Activated naive CD8-positive, alpha-beta T cell treated with anti-CD3 and anti-CD28 coated beads, Interleukin-2, amount 10 ng/mL, durations not matched to agents 7 days and 5 days (primary cell): ENCODE measurements at regions not wholly inside any gene's neighbourhood (a gene's known extent, or its start where the extent isn't known, plus 50 kb on each side); places are given as distances from the start of the nearest gene placed in this dataset.
"Not testable (repeated sequence)": the region's sequence is repeated elsewhere in the genome, so short reads cannot be mapped to it uniquely, and the experiment has no call there.

Source experiments
- ATAC-seq: fragments of 150-1000 bp; cut with Tn5 transposase; one replicate; pipeline ENCODE4 v1.10.0; 2021; ENCODE audit warnings: low read depth, moderate library complexity
- POLR2A ChIA-PET: fragments of 350-600 bp; sonication (Branson Sonifier 250); formaldehyde crosslinking; loops from one replicate; lab custom pipeline; 2021; ENCODE audit warnings: antibody characterized with exemption; lab: Charles Lee
- DNase-seq: peaks from one replicate; pipeline ENCODE4 v3.0.0; 2021
- H3K27ac Mint-ChIP-seq: one replicate; pipeline ENCODE4 v1.8.0; 2022; ENCODE audit warnings: mild to moderate bottlenecking, mixed read lengths
- H3K27me3 Mint-ChIP-seq: one replicate; pipeline ENCODE4 v1.8.0; 2022; ENCODE audit warnings: mild to moderate bottlenecking, moderate library complexity, mixed read lengths
- H3K36me3 Mint-ChIP-seq: one replicate; pipeline ENCODE4 v1.8.0; 2021; ENCODE audit warnings: mild to moderate bottlenecking, mixed read lengths
- H3K4me1 Mint-ChIP-seq: one replicate; pipeline ENCODE4 v1.8.0; 2021; ENCODE audit warnings: mixed read lengths
- H3K4me3 Mint-ChIP-seq: one replicate; pipeline ENCODE4 v1.8.0; 2022; ENCODE audit warnings: mild to moderate bottlenecking, moderate library complexity, mixed read lengths
- H3K9me3 Mint-ChIP-seq: one replicate; pipeline ENCODE4 v1.8.0; 2021; ENCODE audit warnings: mixed read lengths

DNA sequence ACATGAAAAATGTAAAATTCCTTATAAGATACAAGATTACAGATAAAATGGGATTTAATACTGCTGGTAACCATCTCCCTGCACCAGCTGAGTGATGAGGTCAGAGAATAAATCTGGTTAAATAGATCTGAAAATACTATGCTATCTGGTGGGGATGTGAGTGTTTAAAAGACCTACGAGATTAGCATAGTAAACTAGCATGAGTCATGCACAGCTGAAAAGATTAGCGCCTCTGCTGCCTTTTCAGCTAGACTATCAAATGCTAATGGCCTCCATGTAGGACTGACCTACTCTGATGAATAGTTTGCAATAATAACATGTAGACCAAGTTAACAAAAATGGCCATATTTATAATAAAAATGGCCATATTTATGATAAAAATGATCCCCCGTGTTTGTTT lies 553.3 kb downstream of the C6orf118 start:
- H3K9me3 Mint-ChIP-seq = peaks cover 10% of the 10 kb centered on the region
- DNase-seq = no peak
- no peak for ATAC-seq
- no peak overlapping the region for H3K4me3 Mint-ChIP-seq
- no peak overlapping the region for H3K27ac Mint-ChIP-seq
- H3K27me3 Mint-ChIP-seq = no peaks in the 10 kb centered on the region
- POLR2A ChIA-PET = no interaction called here
- H3K36me3 Mint-ChIP-seq = no peaks in the 10 kb centered on the region
- no peaks in the 10 kb centered on the region for H3K4me1 Mint-ChIP-seq

DNA sequence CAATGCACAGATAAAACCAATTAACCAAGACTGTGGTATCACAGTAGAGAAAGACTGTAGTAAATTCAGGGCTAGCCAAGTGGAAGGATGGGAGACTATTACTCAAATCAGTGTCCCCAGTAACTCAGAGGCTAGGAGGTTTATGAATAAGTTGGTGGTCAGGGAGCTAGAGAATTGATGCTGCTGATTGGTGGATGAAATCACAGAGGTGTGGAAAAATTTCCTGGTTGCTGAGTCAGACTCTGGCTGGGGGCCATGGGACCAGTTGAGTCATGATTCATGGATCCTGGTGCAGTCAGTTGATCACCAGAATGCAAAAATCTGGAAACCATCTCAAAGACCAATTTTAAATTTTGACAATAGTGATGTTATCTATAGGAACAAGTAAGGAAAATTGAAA lies 555.9 kb downstream of the C6orf118 start:
- POLR2A ChIA-PET = no interaction called here
- H3K4me1 Mint-ChIP-seq = no peaks in the 10 kb centered on the region
- H3K4me3 Mint-ChIP-seq = no peak overlapping the region
- no peak overlapping the region for H3K27ac Mint-ChIP-seq
- H3K36me3 Mint-ChIP-seq = no peaks in the 10 kb centered on the region
- no peak for DNase-seq
- H3K9me3 Mint-ChIP-seq = peaks cover 7% of the 10 kb centered on the region
- no peaks in the 10 kb centered on the region for H3K27me3 Mint-ChIP-seq
- ATAC-seq = no peak

- Mint-ChIP-seq H3K27me3 (no peaks in the 10 kb centered on the region), H3K9me3 (peaks cover 2% of the 10 kb centered on the region), H3K36me3 (no peaks in the 10 kb centered on the region), H3K27ac (no peak overlapping the region), H3K4me1 (no peaks in the 10 kb centered on the region), H3K4me3 (no peak overlapping the region)
- POLR2A ChIA-PET = no interaction called here
- no peak for ATAC-seq
- no peak for DNase-seq
Measured at GRCh38 chr6:164751395-164751794, 558.0 kb downstream of the C6orf118 start.

GRCh38 chr6:164750128-164750527 lies 559.3 kb downstream of the C6orf118 start:
- no peak for DNase-seq
- H3K27ac Mint-ChIP-seq = no peak overlapping the region
- H3K36me3 Mint-ChIP-seq = no peaks in the 10 kb centered on the region
- no peaks in the 10 kb centered on the region for H3K27me3 Mint-ChIP-seq
- no peak overlapping the region for H3K4me3 Mint-ChIP-seq
- POLR2A ChIA-PET = no interaction called here
- H3K9me3 Mint-ChIP-seq = peaks cover 2% of the 10 kb centered on the region
- no peaks in the 10 kb centered on the region for H3K4me1 Mint-ChIP-seq
- no peak for ATAC-seq

DNA sequence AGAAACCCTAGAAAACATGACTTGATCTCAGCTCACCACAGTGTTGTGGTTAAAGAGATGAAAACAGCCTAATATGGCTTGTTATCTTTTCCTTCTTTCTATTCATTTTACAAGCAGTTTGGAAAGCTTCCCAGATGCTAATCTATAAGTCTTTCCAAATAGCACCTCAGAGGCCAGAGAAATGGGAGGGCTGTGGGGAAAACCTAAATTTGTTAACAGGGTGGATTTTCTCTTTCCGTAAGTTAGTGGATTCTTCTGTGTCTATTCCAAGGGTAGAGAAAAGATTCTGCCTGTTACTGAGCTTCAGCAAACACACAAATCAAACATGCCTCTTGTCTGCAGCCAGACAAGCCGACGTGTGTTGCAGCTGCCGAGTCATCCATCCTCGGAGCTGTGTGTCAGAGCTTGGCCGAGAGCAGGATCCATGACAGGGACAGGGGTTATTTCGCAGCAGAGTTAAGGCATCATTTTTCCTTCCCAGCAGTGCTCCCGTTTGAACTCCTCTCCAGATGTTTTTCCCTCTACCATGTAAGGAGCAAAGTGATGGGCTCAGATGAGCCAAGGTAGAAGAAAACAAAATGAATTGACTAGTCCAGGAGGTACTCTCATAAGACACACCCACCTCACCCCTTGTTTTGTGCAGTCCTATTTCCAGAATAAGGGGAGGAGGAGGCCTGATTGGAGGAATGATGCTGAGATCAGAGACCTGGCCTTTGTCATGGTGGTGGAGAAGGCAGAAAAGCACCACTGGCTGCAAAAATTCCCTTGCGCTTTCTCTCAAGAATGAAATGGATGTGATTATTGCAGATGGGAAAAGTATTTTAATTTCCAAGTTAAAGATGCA lies 560.0 kb downstream of the C6orf118 start:
- Mint-ChIP-seq H3K27me3 (no peaks in the 10 kb centered on the region), H3K4me3 (no peak overlapping the region), H3K4me1 (no peaks in the 10 kb centered on the region), H3K27ac (no peak overlapping the region), H3K36me3 (no peaks in the 10 kb centered on the region), H3K9me3 (peaks cover 3% of the 10 kb centered on the region)
- DNase-seq (no peak), ATAC-seq (no peak)
- POLR2A ChIA-PET = no interaction called here

- Mint-ChIP-seq H3K36me3 (no peaks in the 10 kb centered on the region), H3K4me1 (no peaks in the 10 kb centered on the region), H3K9me3 (peaks cover 5% of the 10 kb centered on the region), H3K27me3 (no peaks in the 10 kb centered on the region), H3K4me3 (no peak overlapping the region), H3K27ac (no peak overlapping the region)
- POLR2A ChIA-PET = no interaction called here
- DNase-seq (no peak), ATAC-seq (no peak)
Measured at GRCh38 chr6:164744301-164744700, 565.1 kb downstream of the C6orf118 start.

GRCh38 chr6:164741938-164742451 lies 567.4 kb downstream of the C6orf118 start:
- Mint-ChIP-seq H3K4me1 (no peaks in the 10 kb centered on the region), H3K4me3 (no peak overlapping the region), H3K27ac (no peak overlapping the region), H3K36me3 (no peaks in the 10 kb centered on the region), H3K9me3 (peaks cover 5% of the 10 kb centered on the region), H3K27me3 (no peaks in the 10 kb centered on the region)
- DNase-seq = no peak
- ATAC-seq = no peak
- POLR2A ChIA-PET = no interaction called here

DNA sequence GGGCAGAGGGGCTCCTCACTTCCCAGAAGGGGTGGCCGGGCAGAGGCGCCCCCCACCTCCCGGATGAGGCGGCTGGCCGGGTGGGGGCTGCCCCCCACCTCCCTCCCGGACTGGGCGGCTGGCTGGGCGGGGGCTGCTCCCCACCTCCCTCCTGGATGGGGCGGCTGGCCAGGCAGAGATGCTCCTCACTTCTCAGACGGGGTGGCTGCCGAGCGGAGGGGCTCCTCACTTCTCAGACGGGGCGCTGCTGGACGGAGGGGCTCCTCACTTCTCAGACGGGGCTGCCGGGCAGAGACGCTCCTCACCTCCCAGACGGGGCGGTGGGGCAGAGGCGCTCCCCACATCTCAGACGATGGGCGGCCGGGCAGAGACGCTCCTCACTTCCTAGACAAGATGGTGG lies 573.3 kb downstream of the C6orf118 start:
- H3K27me3 Mint-ChIP-seq, H3K36me3 Mint-ChIP-seq, H3K27ac Mint-ChIP-seq, POLR2A ChIA-PET, ATAC-seq, H3K4me3 Mint-ChIP-seq, DNase-seq, H3K9me3 Mint-ChIP-seq, H3K4me1 Mint-ChIP-seq: not testable (repeated sequence)

- Mint-ChIP-seq H3K27ac (no peak overlapping the region), H3K36me3 (no peaks in the 10 kb centered on the region), H3K27me3 (no peaks in the 10 kb centered on the region), H3K4me1 (no peaks in the 10 kb centered on the region), H3K4me3 (no peak overlapping the region), H3K9me3 (peaks cover 6% of the 10 kb centered on the region)
- no peak for DNase-seq
- POLR2A ChIA-PET = no interaction called here
- ATAC-seq = no peak
Measured at GRCh38 chr6:164731539-164731938, 577.9 kb downstream of the C6orf118 start.

- POLR2A ChIA-PET = no interaction called here
- Mint-ChIP-seq H3K36me3 (no peaks in the 10 kb centered on the region), H3K4me3 (no peak overlapping the region), H3K4me1 (no peaks in the 10 kb centered on the region), H3K9me3 (peaks cover 5% of the 10 kb centered on the region), H3K27ac (no peak overlapping the region), H3K27me3 (no peaks in the 10 kb centered on the region)
- ATAC-seq = no peak
- DNase-seq = no peak
Measured at GRCh38 chr6:164721460-164721859, 587.9 kb downstream of the C6orf118 start.

DNA sequence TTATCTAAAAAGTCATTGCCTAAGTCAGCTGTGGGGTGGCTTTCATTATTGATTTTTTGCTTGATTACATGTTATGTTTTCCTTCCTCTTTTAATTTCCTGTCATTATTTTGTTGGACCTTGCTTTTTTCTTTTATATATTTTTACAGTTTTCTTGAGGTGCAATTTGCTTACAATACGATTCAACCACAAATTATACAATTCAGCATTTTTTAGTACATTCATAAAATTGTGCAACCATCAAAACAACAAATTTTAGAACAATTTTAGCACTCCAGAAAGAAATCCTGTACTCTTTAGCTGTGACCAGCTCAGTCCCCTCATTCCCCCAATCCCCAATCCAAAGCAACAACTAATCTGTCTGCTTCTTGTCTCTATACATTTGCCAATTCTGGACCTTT lies 608.9 kb downstream of the C6orf118 start:
- Mint-ChIP-seq H3K27ac (no peak overlapping the region), H3K9me3 (peaks cover 4% of the 10 kb centered on the region), H3K36me3 (no peaks in the 10 kb centered on the region), H3K4me3 (no peak overlapping the region), H3K4me1 (no peaks in the 10 kb centered on the region), H3K27me3 (no peaks in the 10 kb centered on the region)
- POLR2A ChIA-PET = no interaction called here
- DNase-seq (no peak), ATAC-seq (no peak)

GRCh38 chr6:164695896-164696295 lies 613.5 kb downstream of the C6orf118 start:
- no peaks in the 10 kb centered on the region for H3K27me3 Mint-ChIP-seq
- DNase-seq = no peak
- H3K9me3 Mint-ChIP-seq = peaks cover 5% of the 10 kb centered on the region
- H3K27ac Mint-ChIP-seq = no peak overlapping the region
- ATAC-seq = no peak
- no peak overlapping the region for H3K4me3 Mint-ChIP-seq
- H3K36me3 Mint-ChIP-seq = no peaks in the 10 kb centered on the region
- POLR2A ChIA-PET = no interaction called here
- H3K4me1 Mint-ChIP-seq = no peaks in the 10 kb centered on the region

DNA sequence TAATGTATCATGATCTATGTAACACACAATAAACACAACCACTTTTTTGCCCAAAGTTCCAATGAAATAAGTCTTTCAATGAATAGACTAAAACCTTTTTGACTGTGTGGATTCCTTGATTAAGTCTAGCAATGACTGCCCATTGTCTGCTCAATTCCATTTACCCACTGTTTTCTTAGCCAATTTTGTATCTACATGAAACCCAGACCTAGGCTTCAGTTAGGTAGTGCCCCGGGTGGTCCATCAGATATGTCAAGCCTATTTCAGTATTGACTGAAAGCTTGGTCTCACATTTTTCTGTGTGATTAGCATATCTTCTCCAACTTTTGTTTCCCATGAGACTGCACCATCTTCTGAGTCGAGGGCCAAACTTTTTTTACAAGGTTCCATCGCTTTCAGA lies 615.0 kb downstream of the C6orf118 start:
- ATAC-seq (no peak), DNase-seq (no peak)
- Mint-ChIP-seq H3K4me1 (no peaks in the 10 kb centered on the region), H3K36me3 (no peaks in the 10 kb centered on the region), H3K4me3 (no peak overlapping the region), H3K27me3 (no peaks in the 10 kb centered on the region), H3K27ac (no peak overlapping the region), H3K9me3 (peaks cover 5% of the 10 kb centered on the region)
- POLR2A ChIA-PET = no interaction called here

- DNase-seq = no peak
Measured at GRCh38 chr6:164693944-164694343, 615.5 kb downstream of the C6orf118 start.

More at GRCh38 chr6:164693944-164694343, 615.5 kb downstream of the C6orf118 start:
- no peaks in the 10 kb centered on the region for H3K36me3 Mint-ChIP-seq
- no peak overlapping the region for H3K4me3 Mint-ChIP-seq
- no peaks in the 10 kb centered on the region for H3K27me3 Mint-ChIP-seq
- POLR2A ChIA-PET = no interaction called here
- ATAC-seq = no peak
- H3K27ac Mint-ChIP-seq = no peak overlapping the region
- peaks cover 5% of the 10 kb centered on the region for H3K9me3 Mint-ChIP-seq
- H3K4me1 Mint-ChIP-seq = no peaks in the 10 kb centered on the region
